ENCODE measurements at regions not wholly inside any gene's neighbourhood (a gene's known extent, or its start where the extent isn't known, plus 50 kb on each side); places are given as distances from the start of the nearest gene placed in this dataset.

GRCh38 chr16:87165885-87166284 lies 151.3 kb downstream of the C16orf95 start:
- Histone ChIP-seq H3K4me1 (no peaks in the 10 kb centered on the region), H3K4me3 (no peak overlapping the region), H3K27ac (no peak overlapping the region), H3K27me3 (peaks cover 0 to 2% of the 10 kb centered on the region in 2 donors), H3K9me3 (peaks cover 0 to 6% (median 0%) of the 10 kb centered on the region in 3 donors), H3K36me3 (no peaks in the 10 kb centered on the region)
- DNase-seq: peak in 1 of 2 donors; percentile 17
- intact Hi-C loops (cut with DNase I; ENCODE audit: low total_unique reads): no loop called here
- TF ChIP-seq CTCF (IDR thresholded peaks at IDR 0.05): no peak

GRCh38 chr16:87166321-87166720 lies 150.9 kb downstream of the C16orf95 start:
- no peak for TF ChIP-seq CTCF (IDR thresholded peaks at IDR 0.05)
- no peaks in the 10 kb centered on the region for H3K4me1 ChIP-seq
- no peak overlapping the region for H3K4me3 ChIP-seq
- intact Hi-C loops (cut with DNase I; ENCODE audit: low total_unique reads): no loop called here
- H3K36me3 ChIP-seq: no peaks in the 10 kb centered on the region
- H3K27me3 ChIP-seq: no peaks in the 10 kb centered on the region
- DNase-seq: no peak
- H3K9me3 ChIP-seq: peaks cover 0 to 6% (median 0%) of the 10 kb centered on the region in 3 donors
- H3K27ac ChIP-seq: no peak overlapping the region

- no peaks in the 10 kb centered on the region for H3K27me3 ChIP-seq
- peaks cover 0 to 6% (median 0%) of the 10 kb centered on the region in 3 donors for H3K9me3 ChIP-seq
- no peak for DNase-seq
- no peak overlapping the region for H3K4me3 ChIP-seq
- no peaks in the 10 kb centered on the region for H3K36me3 ChIP-seq
- H3K27ac ChIP-seq: no peak overlapping the region
- no peak for TF ChIP-seq CTCF (IDR thresholded peaks at IDR 0.05)
- no peaks in the 10 kb centered on the region for H3K4me1 ChIP-seq
- intact Hi-C loops (cut with DNase I; ENCODE audit: low total_unique reads): no loop called here
These were observed 150.3 kb downstream of the C16orf95 start for GRCh38 chr16:87166934-87167333.

GRCh38 chr16:87169509-87169995 lies 147.6 kb downstream of the C16orf95 start:
- intact Hi-C loops (cut with DNase I; ENCODE audit: low total_unique reads): no loop called here
- H3K4me1 ChIP-seq: no peaks in the 10 kb centered on the region
- H3K27me3 ChIP-seq: no peaks in the 10 kb centered on the region
- no peak for DNase-seq
- TF ChIP-seq CTCF (IDR thresholded peaks at IDR 0.05): no peak
- no peaks in the 10 kb centered on the region for H3K36me3 ChIP-seq
- no peak overlapping the region for H3K27ac ChIP-seq
- no peak overlapping the region for H3K4me3 ChIP-seq
- peaks cover 0 to 6% (median 0%) of the 10 kb centered on the region in 3 donors for H3K9me3 ChIP-seq

GRCh38 chr16:87170310-87170709 lies 146.9 kb downstream of the C16orf95 start:
- intact Hi-C loops (cut with DNase I; ENCODE audit: low total_unique reads): no loop called here

More at GRCh38 chr16:87170310-87170709, 146.9 kb downstream of the C16orf95 start:
- H3K4me1 ChIP-seq: no peaks in the 10 kb centered on the region
- no peak overlapping the region for H3K4me3 ChIP-seq
- peaks cover 0 to 6% (median 0%) of the 10 kb centered on the region in 3 donors for H3K9me3 ChIP-seq
- H3K36me3 ChIP-seq: no peaks in the 10 kb centered on the region
- no peak for TF ChIP-seq CTCF (IDR thresholded peaks at IDR 0.05)
- no peak overlapping the region for H3K27ac ChIP-seq
- no peak for DNase-seq
- no peaks in the 10 kb centered on the region for H3K27me3 ChIP-seq
